ENCODE measurements at regions not wholly inside any gene's neighbourhood (a gene's known extent, or its start where the extent isn't known, plus 50 kb on each side); places are given as distances from the start of the nearest gene placed in this dataset.

DNA sequence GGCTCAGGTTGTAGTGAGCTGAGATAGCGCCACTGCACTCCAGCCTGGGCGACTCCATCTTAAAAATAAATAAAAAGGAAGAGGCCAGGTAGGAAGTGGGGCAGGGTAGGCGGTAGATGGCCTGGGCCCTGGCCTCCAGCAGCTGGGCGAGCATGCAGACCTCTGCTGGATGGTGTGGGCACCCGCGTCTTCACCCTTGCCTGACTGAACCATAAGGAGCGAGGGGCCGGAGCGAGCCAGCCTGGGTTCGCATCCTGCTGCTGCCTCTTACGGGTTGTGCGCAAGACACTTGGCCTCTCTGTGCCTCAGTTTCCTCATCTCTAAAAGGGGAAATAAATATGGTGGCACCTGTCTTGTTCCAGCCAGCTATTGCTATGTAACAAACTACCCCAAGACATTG lies 146.1 kb upstream of the GSE1 start:
- TF ChIP-seq, protein P1, sequence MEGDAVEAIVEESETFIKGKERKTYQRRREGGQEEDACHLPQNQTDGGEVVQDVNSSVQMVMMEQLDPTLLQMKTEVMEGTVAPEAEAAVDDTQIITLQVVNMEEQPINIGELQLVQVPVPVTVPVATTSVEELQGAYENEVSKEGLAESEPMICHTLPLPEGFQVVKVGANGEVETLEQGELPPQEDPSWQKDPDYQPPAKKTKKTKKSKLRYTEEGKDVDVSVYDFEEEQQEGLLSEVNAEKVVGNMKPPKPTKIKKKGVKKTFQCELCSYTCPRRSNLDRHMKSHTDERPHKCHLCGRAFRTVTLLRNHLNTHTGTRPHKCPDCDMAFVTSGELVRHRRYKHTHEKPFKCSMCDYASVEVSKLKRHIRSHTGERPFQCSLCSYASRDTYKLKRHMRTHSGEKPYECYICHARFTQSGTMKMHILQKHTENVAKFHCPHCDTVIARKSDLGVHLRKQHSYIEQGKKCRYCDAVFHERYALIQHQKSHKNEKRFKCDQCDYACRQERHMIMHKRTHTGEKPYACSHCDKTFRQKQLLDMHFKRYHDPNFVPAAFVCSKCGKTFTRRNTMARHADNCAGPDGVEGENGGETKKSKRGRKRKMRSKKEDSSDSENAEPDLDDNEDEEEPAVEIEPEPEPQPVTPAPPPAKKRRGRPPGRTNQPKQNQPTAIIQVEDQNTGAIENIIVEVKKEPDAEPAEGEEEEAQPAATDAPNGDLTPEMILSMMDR (IDR thresholded peaks at IDR 0.05) = no peak
- no peak for TF ChIP-seq POLR2A (IDR thresholded peaks at IDR 0.05)

All from thyroid gland (tissue), 4 donors.